ENCODE measurements at regions not wholly inside any gene's neighbourhood (a gene's known extent, or its start where the extent isn't known, plus 50 kb on each side); places are given as distances from the start of the nearest gene placed in this dataset.
"Not testable (repeated sequence)": the region's sequence is repeated elsewhere in the genome, so short reads cannot be mapped to it uniquely, and the experiment has no call there.

GRCh38 chr5:36426070-36426469 lies 124.4 kb upstream of the RANBP3L start:
- not testable (repeated sequence) for DNase-seq (ENCODE audit: low read depth in 3 of 3)

GRCh38 chr5:36435516-36435915 lies 133.8 kb upstream of the RANBP3L start:
- no peak for DNase-seq (ENCODE audit: low read depth in 3 of 3)

- no peak for DNase-seq (ENCODE audit: low read depth in 3 of 3)
Observed at GRCh38 chr5:36436306-36436705, 134.6 kb upstream of the RANBP3L start.

GRCh38 chr5:36438765-36439561 lies 137.3 kb upstream of the RANBP3L start:
- DNase-seq (ENCODE audit: low read depth in 3 of 3), result no peak

GRCh38 chr5:36440300-36440699 lies 138.6 kb upstream of the RANBP3L start:
- DNase-seq (ENCODE audit: low read depth in 3 of 3), result no peak

GRCh38 chr5:36441280-36441679 lies 139.6 kb upstream of the RANBP3L start:
- no peak for DNase-seq (ENCODE audit: low read depth in 3 of 3)

- DNase-seq (ENCODE audit: low read depth in 3 of 3), result no peak
Observed at GRCh38 chr5:36442352-36442751, 140.7 kb upstream of the RANBP3L start.

- DNase-seq (ENCODE audit: low read depth in 3 of 3), result no peak
Observed at GRCh38 chr5:36442796-36443195, 141.1 kb upstream of the RANBP3L start.

GRCh38 chr5:36443941-36444340 lies 142.2 kb upstream of the RANBP3L start:
- no peak for DNase-seq (ENCODE audit: low read depth in 3 of 3)

- no peak for DNase-seq (ENCODE audit: low read depth in 3 of 3)
Observed at GRCh38 chr5:36444582-36445418, 143.1 kb upstream of the RANBP3L start.

GRCh38 chr5:36447776-36448175 lies 146.1 kb upstream of the RANBP3L start:
- DNase-seq (ENCODE audit: low read depth in 3 of 3), result no peak

GRCh38 chr5:36450229-36451014 lies 148.7 kb upstream of the RANBP3L start:
- DNase-seq (ENCODE audit: low read depth in 3 of 3), result no peak

GRCh38 chr5:36452424-36453006 lies 150.8 kb upstream of the RANBP3L start:
- no peak for DNase-seq (ENCODE audit: low read depth in 3 of 3)

- DNase-seq (ENCODE audit: low read depth in 3 of 3), result no peak
Observed at GRCh38 chr5:36457511-36458270, 148.7 kb upstream of the SLC1A3 start.

- DNase-seq (ENCODE audit: low read depth in 3 of 3), result no peak
Observed at GRCh38 chr5:36458746-36459145, 147.7 kb upstream of the SLC1A3 start.

- no peak for DNase-seq (ENCODE audit: low read depth in 3 of 3)
Observed at GRCh38 chr5:36459176-36460135, 146.9 kb upstream of the SLC1A3 start.

- no peak for DNase-seq (ENCODE audit: low read depth in 3 of 3)
Observed at GRCh38 chr5:36462295-36463021, 143.9 kb upstream of the SLC1A3 start.

- DNase-seq (ENCODE audit: low read depth in 3 of 3), result not testable (repeated sequence)
Observed at GRCh38 chr5:36475942-36476341, 130.5 kb upstream of the SLC1A3 start.

- DNase-seq (ENCODE audit: low read depth in 3 of 3), result no peak
Observed at GRCh38 chr5:36478646-36479317, 127.6 kb upstream of the SLC1A3 start.
